Gastroesophageal sphincter (tissue), 3 donors: ENCODE measurements at regions not wholly inside any gene's neighbourhood (a gene's known extent, or its start where the extent isn't known, plus 50 kb on each side); places are given as distances from the start of the nearest gene placed in this dataset.

Experiments used
- EP300 ChIP-seq: sonication (generic); formaldehyde crosslinking; IDR thresholded peaks from one replicate; pipeline ENCODE4 v1.6.1; 2017; ENCODE audit warnings: antibody characterized with exemption, mild to moderate bottlenecking
- TF ChIP-seq, protein P1 (sequence below), 4 experiments: fragments of 200-600 bp in 2 of 4; fragments of 450-650 bp in 2 of 4; sonication (generic) in 1 of 4; IDR thresholded peaks; one replicate each; pipeline ENCODE4 v1.5.1; 2017 to 2019; ENCODE audit warnings: antibody characterized with exemption in 4 of 4, mild to moderate bottlenecking in 2 of 4, moderate library complexity in 2 of 4

DNA sequence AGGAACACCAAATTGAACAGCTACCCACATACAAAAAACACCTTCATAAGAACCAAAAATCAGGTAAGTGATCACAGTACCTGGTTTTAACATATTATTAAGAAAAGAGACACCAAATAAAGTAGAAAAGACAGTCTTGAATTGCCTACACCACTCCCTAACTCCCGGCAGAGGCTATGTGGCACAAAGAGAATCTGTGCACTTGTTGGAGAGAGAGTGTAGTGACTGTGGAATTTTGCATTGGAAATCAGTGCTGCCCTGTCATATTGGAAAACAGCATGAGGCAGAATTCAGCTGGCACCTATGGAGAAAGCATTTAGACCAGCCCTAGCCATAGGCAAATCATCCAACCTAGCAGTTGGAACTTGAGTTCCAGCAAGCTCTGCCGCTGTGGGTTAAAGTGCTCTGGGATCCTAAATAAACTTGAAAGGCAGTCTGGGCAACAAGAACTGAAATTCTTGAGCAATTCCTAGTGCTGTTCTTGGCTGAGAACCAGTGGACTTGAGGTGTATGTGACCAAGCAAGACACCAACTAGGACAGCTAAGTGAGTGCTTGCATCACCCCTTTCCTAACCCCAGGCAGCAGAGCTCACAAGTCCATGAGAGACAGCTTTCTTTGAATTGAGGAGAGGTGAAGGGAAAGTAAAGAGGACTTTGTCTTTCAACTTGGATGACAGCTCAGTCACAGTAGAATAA, 969.6 kb upstream of the ALCAM start:
- no peak for TF ChIP-seq EP300
- TF ChIP-seq, protein P1, sequence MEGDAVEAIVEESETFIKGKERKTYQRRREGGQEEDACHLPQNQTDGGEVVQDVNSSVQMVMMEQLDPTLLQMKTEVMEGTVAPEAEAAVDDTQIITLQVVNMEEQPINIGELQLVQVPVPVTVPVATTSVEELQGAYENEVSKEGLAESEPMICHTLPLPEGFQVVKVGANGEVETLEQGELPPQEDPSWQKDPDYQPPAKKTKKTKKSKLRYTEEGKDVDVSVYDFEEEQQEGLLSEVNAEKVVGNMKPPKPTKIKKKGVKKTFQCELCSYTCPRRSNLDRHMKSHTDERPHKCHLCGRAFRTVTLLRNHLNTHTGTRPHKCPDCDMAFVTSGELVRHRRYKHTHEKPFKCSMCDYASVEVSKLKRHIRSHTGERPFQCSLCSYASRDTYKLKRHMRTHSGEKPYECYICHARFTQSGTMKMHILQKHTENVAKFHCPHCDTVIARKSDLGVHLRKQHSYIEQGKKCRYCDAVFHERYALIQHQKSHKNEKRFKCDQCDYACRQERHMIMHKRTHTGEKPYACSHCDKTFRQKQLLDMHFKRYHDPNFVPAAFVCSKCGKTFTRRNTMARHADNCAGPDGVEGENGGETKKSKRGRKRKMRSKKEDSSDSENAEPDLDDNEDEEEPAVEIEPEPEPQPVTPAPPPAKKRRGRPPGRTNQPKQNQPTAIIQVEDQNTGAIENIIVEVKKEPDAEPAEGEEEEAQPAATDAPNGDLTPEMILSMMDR (IDR thresholded peaks at IDR 0.05), result no peak
